ENCODE measurements at regions not wholly inside any gene's neighbourhood (a gene's known extent, or its start where the extent isn't known, plus 50 kb on each side); places are given as distances from the start of the nearest gene placed in this dataset.

GRCh38 chr2:57936216-57936615 lies 110.4 kb upstream of the VRK2 start:
- no peak overlapping the region for H3K9ac ChIP-seq (ENCODE audit: low read depth, low read length, poor library complexity, severe bottlenecking)

GRCh38 chr2:57937456-57937855 lies 109.2 kb upstream of the VRK2 start:
- Histone ChIP-seq H3K79me2 (ENCODE audit: insufficient read depth, low read length) (no peaks in the 10 kb centered on the region), H3K4me3 (ENCODE audit: low read length, poor library complexity, severe bottlenecking) (no peak overlapping the region), H3K9me3 (ENCODE audit: insufficient read depth, low read depth, low read length) (peaks cover 10% of the 10 kb centered on the region; the same call in 1 of the 2 replicates), H3K4me2 (ENCODE audit: low read depth, low read length, poor library complexity, severe bottlenecking) (no peak overlapping the region), H2AFZ (ENCODE audit: low read length) (no peak overlapping the region), H4K20me1 (ENCODE audit: insufficient read depth, low read length, poor library complexity, severe bottlenecking) (no peaks in the 10 kb centered on the region), H3K4me1 (ENCODE audit: insufficient read depth, low read length, poor library complexity, severe bottlenecking) (no peaks in the 10 kb centered on the region), H3K36me3 (ENCODE audit: insufficient read depth, low read length) (no peaks in the 10 kb centered on the region), H3K9me2 (replicated peaks; ENCODE audit: low read depth, low read length) (no peaks in the 10 kb centered on the region), H3F3A (ENCODE audit: low read depth) (no peaks in the 10 kb centered on the region), H3K9ac (ENCODE audit: low read depth, low read length, poor library complexity, severe bottlenecking) (no peak overlapping the region), H3K27me3 (ENCODE audit: insufficient read depth, low read length, poor library complexity, severe bottlenecking) (no peaks in the 10 kb centered on the region)
- TF ChIP-seq CTCF (conservative IDR thresholded peaks at IDR 0.05; ENCODE audit: low read length) = no peak

More at GRCh38 chr2:57936216-57936615, 110.4 kb upstream of the VRK2 start:
- H4K20me1 ChIP-seq (ENCODE audit: insufficient read depth, low read length, poor library complexity, severe bottlenecking) = no peaks in the 10 kb centered on the region
- peaks cover 10% of the 10 kb centered on the region; the same call in 1 of the 2 replicates for H3K9me3 ChIP-seq (ENCODE audit: insufficient read depth, low read depth, low read length)
- H3K79me2 ChIP-seq (ENCODE audit: insufficient read depth, low read length) = no peaks in the 10 kb centered on the region
- H3K4me3 ChIP-seq (ENCODE audit: low read length, poor library complexity, severe bottlenecking) = no peak overlapping the region
- TF ChIP-seq EZH2phosphoT487 (IDR thresholded peaks at IDR 0.05; ENCODE audit: borderline replicate concordance) (no peak), CTCF (conservative IDR thresholded peaks at IDR 0.05; ENCODE audit: low read length) (no peak)
- no peaks in the 10 kb centered on the region for H3F3A ChIP-seq (ENCODE audit: low read depth)
- H3K4me1 ChIP-seq (ENCODE audit: insufficient read depth, low read length, poor library complexity, severe bottlenecking) = no peaks in the 10 kb centered on the region
- H2AFZ ChIP-seq (ENCODE audit: low read length) = no peak overlapping the region
- no peaks in the 10 kb centered on the region for H3K27me3 ChIP-seq (ENCODE audit: insufficient read depth, low read length, poor library complexity, severe bottlenecking)
- H3K4me2 ChIP-seq (ENCODE audit: low read depth, low read length, poor library complexity, severe bottlenecking) = no peak overlapping the region
- H3K36me3 ChIP-seq (ENCODE audit: insufficient read depth, low read length) = no peaks in the 10 kb centered on the region
- H3K9me2 ChIP-seq (replicated peaks; ENCODE audit: low read depth, low read length) = no peaks in the 10 kb centered on the region

GRCh38 chr2:57941816-57942215 lies 104.8 kb upstream of the VRK2 start:
- no peak overlapping the region for H3K9ac ChIP-seq (ENCODE audit: low read depth, low read length, poor library complexity, severe bottlenecking)
- no peaks in the 10 kb centered on the region for H3K9me2 ChIP-seq (replicated peaks; ENCODE audit: low read depth, low read length)
- no peaks in the 10 kb centered on the region for H4K20me1 ChIP-seq (ENCODE audit: insufficient read depth, low read length, poor library complexity, severe bottlenecking)
- no peak overlapping the region for H2AFZ ChIP-seq (ENCODE audit: low read length)
- H3F3A ChIP-seq (ENCODE audit: low read depth) = no peaks in the 10 kb centered on the region
- TF ChIP-seq CTCF (conservative IDR thresholded peaks at IDR 0.05; ENCODE audit: low read length) (no peak), EZH2phosphoT487 (IDR thresholded peaks at IDR 0.05; ENCODE audit: borderline replicate concordance) (no peak)
- H3K4me3 ChIP-seq (ENCODE audit: low read length, poor library complexity, severe bottlenecking) = no peak overlapping the region
- H3K4me2 ChIP-seq (ENCODE audit: low read depth, low read length, poor library complexity, severe bottlenecking) = no peak overlapping the region
- H3K4me1 ChIP-seq (ENCODE audit: insufficient read depth, low read length, poor library complexity, severe bottlenecking) = no peaks in the 10 kb centered on the region
- H3K36me3 ChIP-seq (ENCODE audit: insufficient read depth, low read length) = no peaks in the 10 kb centered on the region
- no peaks in the 10 kb centered on the region for H3K27me3 ChIP-seq (ENCODE audit: insufficient read depth, low read length, poor library complexity, severe bottlenecking)
- H3K79me2 ChIP-seq (ENCODE audit: insufficient read depth, low read length) = no peaks in the 10 kb centered on the region
- no peaks in the 10 kb centered on the region for H3K9me3 ChIP-seq (ENCODE audit: insufficient read depth, low read depth, low read length)
